NCI-H748 treated with DMSO at 0.1 percent for 48 hours (cell line): ENCODE measurements at regions not wholly inside any gene's neighbourhood (a gene's known extent, or its start where the extent isn't known, plus 50 kb on each side); places are given as distances from the start of the nearest gene placed in this dataset.

ENCODE experiments used
- DNase-seq: peaks from one replicate; lab custom pipeline; 2025; lab: John Stamatoyannopoulos, UW

GRCh38 chr1:59057796-59058195 lies 239.1 kb upstream of the FGGY start:
- no peak for DNase-seq

GRCh38 chr1:59058665-59059439 lies 238.0 kb upstream of the FGGY start:
- DNase-seq = no peak

- DNase-seq = no peak
Measured at GRCh38 chr1:59061876-59062275, 235.0 kb upstream of the FGGY start.

GRCh38 chr1:59062743-59063142 lies 234.2 kb upstream of the FGGY start:
- no peak for DNase-seq

- DNase-seq = no peak
Measured at GRCh38 chr1:59063501-59063900, 233.4 kb upstream of the FGGY start.

GRCh38 chr1:59064592-59064991 lies 232.3 kb upstream of the FGGY start:
- DNase-seq = no peak

- no peak for DNase-seq
Measured at GRCh38 chr1:59066236-59066635, 230.7 kb upstream of the FGGY start.

- DNase-seq = no peak
Measured at GRCh38 chr1:59070610-59071009, 226.3 kb upstream of the FGGY start.

- DNase-seq = peak; percentile 16
Measured at GRCh38 chr1:59071289-59071688, 225.6 kb upstream of the FGGY start.

- DNase-seq = no peak
Measured at GRCh38 chr1:59071876-59072582, 224.9 kb upstream of the FGGY start.

- DNase-seq = no peak
Measured at GRCh38 chr1:59072583-59072947, 224.3 kb upstream of the FGGY start.

GRCh38 chr1:59074598-59074997 lies 222.3 kb upstream of the FGGY start:
- no peak for DNase-seq

GRCh38 chr1:59075021-59075420 lies 221.9 kb upstream of the FGGY start:
- DNase-seq = no peak

- DNase-seq = no peak
Measured at GRCh38 chr1:59076612-59077011, 220.3 kb upstream of the FGGY start.

- no peak for DNase-seq
Measured at GRCh38 chr1:59077466-59078069, 219.3 kb upstream of the FGGY start.

GRCh38 chr1:59078070-59078800 lies 218.7 kb upstream of the FGGY start:
- DNase-seq = peak; percentile 87

- no peak for DNase-seq
Measured at GRCh38 chr1:59078866-59079265, 218.0 kb upstream of the FGGY start.

GRCh38 chr1:59079434-59080140 lies 217.3 kb upstream of the FGGY start:
- no peak for DNase-seq

- DNase-seq = no peak
Measured at GRCh38 chr1:59081181-59081580, 215.7 kb upstream of the FGGY start.

GRCh38 chr1:59081795-59082194 lies 215.1 kb upstream of the FGGY start:
- no peak for DNase-seq

GRCh38 chr1:59083946-59084865 lies 212.7 kb upstream of the FGGY start:
- DNase-seq = no peak
